B cell (primary cell): ENCODE measurements at regions not wholly inside any gene's neighbourhood (a gene's known extent, or its start where the extent isn't known, plus 50 kb on each side); places are given as distances from the start of the nearest gene placed in this dataset.

Experiments
- ATAC-seq: fragments of 200-7000 bp; cut with Tn5 transposase; one replicate; pipeline ENCODE4 v1.10.0; 2021; ENCODE audit warnings: low read depth, mild to moderate bottlenecking, moderate number of reproducible peaks, moderate library complexity
- CTCF ChIA-PET: fragments of 350-600 bp; sonication (Branson Sonifier 250); formaldehyde crosslinking; loops from one replicate; lab custom pipeline; 2021; ENCODE audit warnings: antibody characterized with exemption, inconsistent platforms; lab: Charles Lee
- POLR2A ChIA-PET: fragments of 350-600 bp; sonication (Branson Sonifier 250); formaldehyde crosslinking; loops from one replicate; lab custom pipeline; 2021; ENCODE audit warnings: antibody characterized with exemption; lab: Charles Lee
- DNase-seq: peaks from one replicate; pipeline ENCODE4 v3.0.0; 2013
- H2AFZ ChIP-seq: 2 replicates; pipeline ENCODE4 v1.6.1; 2012; ENCODE audit warnings: mild to moderate bottlenecking, low read depth, low read length; ENCODE audit not compliant: insufficient read depth, poor library complexity, severe bottlenecking
- H3K27ac ChIP-seq, 2 donors: 1 replicate in 1 of 2; 2 replicates in 1 of 2; pipeline ENCODE4 v1.5.1; 2012 to 2013; ENCODE audit warnings: low read length in 2 of 2, mild to moderate bottlenecking in 2 of 2, moderate library complexity in 1 of 2
- H3K27me3 ChIP-seq, 4 experiments: fragments of 200-600 bp in 1 of 4; sonication (generic) in 1 of 4; replicated peaks in 1 of 4; 1 replicate in 2 of 4; 2 replicates in 2 of 4; pipeline versions ENCODE4 v1.6.1 to v1.7.0; 2013 to 2016; ENCODE audit warnings: low read length in 3 of 4, mild to moderate bottlenecking in 2 of 4, mixed read lengths in 1 of 4, moderate library complexity in 1 of 4; ENCODE audit not compliant: insufficient read depth in 4 of 4, control insufficient read depth in 3 of 4; ENCODE audit errors: control extremely low read depth in 1 of 4
- H3K36me3 ChIP-seq, 2 experiments: replicated peaks in 1 of 2; 1 replicate in 1 of 2; 2 replicates in 1 of 2; pipeline versions ENCODE4 v1.6.1 to v1.7.1; 2013; ENCODE audit warnings: low read length in 1 of 2; ENCODE audit not compliant: insufficient read depth in 2 of 2, control insufficient read depth in 1 of 2; ENCODE audit errors: control extremely low read depth in 1 of 2, extremely low read depth in 1 of 2
- H3K4me1 ChIP-seq, 2 donors: fragments of 200-600 bp in 1 of 2; sonication (generic) in 1 of 2; 1 replicate in 1 of 2; 2 replicates in 1 of 2; pipeline versions ENCODE4 v1.5.1 to v1.6.1; 2013 to 2017; ENCODE audit warnings: low read length in 2 of 2; ENCODE audit not compliant: control insufficient read depth in 2 of 2, insufficient read depth in 2 of 2
- H3K4me2 ChIP-seq: replicated peaks from 2 replicates; pipeline ENCODE3; 2012; ENCODE audit warnings: mild to moderate bottlenecking, low read depth, low read length; ENCODE audit not compliant: poor library complexity, severe bottlenecking
- H3K4me3 ChIP-seq, 5 experiments: fragments of 200-600 bp in 1 of 5; sonication (generic) in 1 of 5; 1 replicate in 3 of 5; 2 replicates in 2 of 5; pipeline versions ENCODE4 v1.5.1 to v1.7.0; 2011 to 2016; ENCODE audit warnings: low read length in 4 of 5, mild to moderate bottlenecking in 4 of 5, low read depth in 2 of 5, control low read depth in 1 of 5, moderate library complexity in 1 of 5; ENCODE audit not compliant: insufficient read depth in 1 of 5; ENCODE audit errors: control extremely low read depth in 1 of 5, extremely low read depth in 1 of 5
- H3K79me2 ChIP-seq: fragments of 200-600 bp; sonication (generic); one replicate; pipeline ENCODE4 v1.6.0; 2016; ENCODE audit warnings: low read length; ENCODE audit not compliant: control insufficient read depth, insufficient read depth
- H3K9ac ChIP-seq: fragments of 200-600 bp; sonication (generic); 2 replicates; pipeline ENCODE4 v1.6.1; 2017; ENCODE audit warnings: mild to moderate bottlenecking, low read length, moderate library complexity
- H3K9me3 ChIP-seq, 3 donors: one replicate each; pipeline versions ENCODE4 v1.6.1 to v1.7.1; 2013; ENCODE audit warnings: low read length in 2 of 3; ENCODE audit not compliant: control insufficient read depth in 2 of 3, insufficient read depth in 1 of 3; ENCODE audit errors: control extremely low read depth in 1 of 3
- H4K20me1 ChIP-seq: 2 replicates; pipeline ENCODE4 v1.6.0; 2012; ENCODE audit warnings: mild to moderate bottlenecking, low read length; ENCODE audit not compliant: insufficient read depth, control insufficient read depth, poor library complexity, severe bottlenecking
- H3K27ac Mint-ChIP-seq: one replicate; pipeline ENCODE4 v1.8.0; 2021; ENCODE audit warnings: mixed read lengths
- H3K27me3 Mint-ChIP-seq: one replicate; pipeline ENCODE4 v1.8.0; 2021; ENCODE audit warnings: mixed read lengths
- H3K4me1 Mint-ChIP-seq: one replicate; pipeline ENCODE4 v1.8.0; 2021; ENCODE audit warnings: mixed read lengths
- H3K4me3 Mint-ChIP-seq: one replicate; pipeline ENCODE4 v1.8.0; 2021; ENCODE audit warnings: mixed read lengths
- H3K9me3 Mint-ChIP-seq: one replicate; pipeline ENCODE4 v1.8.0; 2022; ENCODE audit warnings: mixed read lengths; ENCODE audit not compliant: insufficient read depth
- EZH2 ChIP-seq: IDR thresholded peaks from 2 replicates; pipeline ENCODE4 v1.6.1; 2012; ENCODE audit warnings: borderline replicate concordance, low read depth, mild to moderate bottlenecking, moderate library complexity, low read length; ENCODE audit not compliant: insufficient read depth, poor library complexity, severe bottlenecking
- WGBS: methylation state at CpG from one replicate; pipeline ENCODE4 v1.1.5; 2013; ENCODE audit warnings: missing lambda C conversion rate; ENCODE audit not compliant: insufficient coverage; 5-methylcytosine and 5-hydroxymethylcytosine counted together
- intact Hi-C: fragments of 100-400 bp; cut with micrococcal nuclease; formaldehyde crosslinking; loops from one replicate; pipeline ENCODE4 v1.10.0; 2022
- TF ChIP-seq, protein P1 (sequence below): fragments of 200-600 bp; IDR thresholded peaks from one replicate; pipeline ENCODE4 v1.8.0; 2022; ENCODE audit warnings: antibody characterized with exemption, mild to moderate bottlenecking

DNA sequence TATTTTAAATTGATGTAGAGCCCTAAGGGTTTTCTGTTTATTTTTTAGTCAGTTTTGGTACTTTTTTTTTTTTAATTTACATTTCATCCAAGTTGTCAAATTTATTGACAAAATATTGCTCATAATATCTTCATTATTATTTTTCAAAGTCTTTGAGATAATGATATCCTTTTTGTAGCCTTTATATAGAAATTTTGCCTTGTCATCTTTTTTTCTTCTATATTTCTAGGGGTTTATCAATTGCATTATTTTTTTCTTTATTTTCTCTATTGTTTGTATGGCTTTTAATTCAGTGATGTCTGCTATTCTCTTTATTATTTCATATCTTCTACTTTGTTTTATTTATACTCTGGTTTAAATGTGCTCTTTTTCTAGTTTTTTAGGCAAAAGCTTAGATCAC is 863.0 kb upstream of the GJE1 start:
- DNase-seq (no peak), ATAC-seq (no peak)
- no peaks in the 10 kb centered on the region for H3K27me3 Mint-ChIP-seq
- Histone ChIP-seq H3K9ac (no peak overlapping the region), H3K4me1 (no peaks in the 10 kb centered on the region), H2AFZ (no peak overlapping the region), H3K4me3 (no peak overlapping the region), H4K20me1 (no peaks in the 10 kb centered on the region), H3K27ac (no peak overlapping the region), H3K36me3 (no peaks in the 10 kb centered on the region), H3K27me3 (no peaks in the 10 kb centered on the region), H3K9me3 (no peaks in the 10 kb centered on the region), H3K79me2 (no peaks in the 10 kb centered on the region), H3K4me2 (no peak overlapping the region)
- intact Hi-C loops: no loop called here
- H3K9me3 Mint-ChIP-seq: no peaks in the 10 kb centered on the region
- ChIA-PET POLR2A (no interaction called here), CTCF (no interaction called here)
- TF ChIP-seq EZH2: no peak
- TF ChIP-seq, protein P1, sequence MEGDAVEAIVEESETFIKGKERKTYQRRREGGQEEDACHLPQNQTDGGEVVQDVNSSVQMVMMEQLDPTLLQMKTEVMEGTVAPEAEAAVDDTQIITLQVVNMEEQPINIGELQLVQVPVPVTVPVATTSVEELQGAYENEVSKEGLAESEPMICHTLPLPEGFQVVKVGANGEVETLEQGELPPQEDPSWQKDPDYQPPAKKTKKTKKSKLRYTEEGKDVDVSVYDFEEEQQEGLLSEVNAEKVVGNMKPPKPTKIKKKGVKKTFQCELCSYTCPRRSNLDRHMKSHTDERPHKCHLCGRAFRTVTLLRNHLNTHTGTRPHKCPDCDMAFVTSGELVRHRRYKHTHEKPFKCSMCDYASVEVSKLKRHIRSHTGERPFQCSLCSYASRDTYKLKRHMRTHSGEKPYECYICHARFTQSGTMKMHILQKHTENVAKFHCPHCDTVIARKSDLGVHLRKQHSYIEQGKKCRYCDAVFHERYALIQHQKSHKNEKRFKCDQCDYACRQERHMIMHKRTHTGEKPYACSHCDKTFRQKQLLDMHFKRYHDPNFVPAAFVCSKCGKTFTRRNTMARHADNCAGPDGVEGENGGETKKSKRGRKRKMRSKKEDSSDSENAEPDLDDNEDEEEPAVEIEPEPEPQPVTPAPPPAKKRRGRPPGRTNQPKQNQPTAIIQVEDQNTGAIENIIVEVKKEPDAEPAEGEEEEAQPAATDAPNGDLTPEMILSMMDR: no peak
- no peak overlapping the region for H3K4me3 Mint-ChIP-seq
- H3K27ac Mint-ChIP-seq: no peak overlapping the region
- no peaks in the 10 kb centered on the region for H3K4me1 Mint-ChIP-seq

DNA sequence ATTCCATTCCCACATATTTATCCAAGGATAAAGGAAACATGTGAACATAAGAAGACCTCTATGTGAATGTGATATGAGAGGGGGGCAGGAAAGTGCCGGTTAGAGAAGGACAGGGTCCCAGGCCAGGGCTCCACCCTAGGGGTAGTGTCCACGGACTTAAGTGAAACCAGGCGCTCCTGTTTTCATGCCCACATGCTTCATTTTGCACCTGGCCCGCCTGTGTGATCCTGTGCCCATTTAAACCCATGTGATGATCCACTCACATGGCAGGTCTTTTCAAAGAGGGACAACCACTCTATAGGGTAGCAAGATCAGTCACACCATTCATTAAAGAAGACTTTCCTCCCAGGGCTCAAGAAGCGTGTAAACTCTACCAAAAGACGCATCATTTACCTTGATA is 865.3 kb upstream of the GJE1 start:
- Histone ChIP-seq H3K9me3 (no peaks in the 10 kb centered on the region), H3K36me3 (no peaks in the 10 kb centered on the region), H3K4me1 (no peaks in the 10 kb centered on the region), H3K9ac (no peak overlapping the region), H3K27ac (no peak overlapping the region), H2AFZ (no peak overlapping the region), H3K27me3 (no peaks in the 10 kb centered on the region), H3K4me3 (no peak overlapping the region), H3K79me2 (no peaks in the 10 kb centered on the region), H3K4me2 (no peak overlapping the region), H4K20me1 (no peaks in the 10 kb centered on the region)
- CTCF ChIA-PET: no interaction called here
- Mint-ChIP-seq H3K4me3 (no peak overlapping the region), H3K27ac (no peak overlapping the region), H3K4me1 (no peaks in the 10 kb centered on the region), H3K9me3 (no peaks in the 10 kb centered on the region), H3K27me3 (no peaks in the 10 kb centered on the region)
- DNase-seq: no peak
- TF ChIP-seq EZH2: no peak
- TF ChIP-seq, protein P1: no peak
- POLR2A ChIA-PET: no interaction called here
- intact Hi-C loops: no loop called here
- no peak for ATAC-seq
- WGBS: 93% methylated on average over 5 of the region's 6 CpGs
